Endothelial cell of hepatic sinusoid (primary cell): ENCODE measurements at regions not wholly inside any gene's neighbourhood (a gene's known extent, or its start where the extent isn't known, plus 50 kb on each side); places are given as distances from the start of the nearest gene placed in this dataset.
"Not testable (repeated sequence)": the region's sequence is repeated elsewhere in the genome, so short reads cannot be mapped to it uniquely, and the experiment has no call there.

ENCODE experiments used
- in situ Hi-C: cut with HindIII; loops from 2 replicates; pipeline ENCODE4 v1.10.0; 2017; ENCODE audit warnings: low sequenced_read_pairs

GRCh38 chr14:103259801-103260628 is 74.0 kb upstream of the EIF5 start:
- in situ Hi-C loops = no loop called here

- in situ Hi-C loops = no loop called here
Observed at GRCh38 chr14:103260629-103261124, 73.4 kb upstream of the EIF5 start.

DNA sequence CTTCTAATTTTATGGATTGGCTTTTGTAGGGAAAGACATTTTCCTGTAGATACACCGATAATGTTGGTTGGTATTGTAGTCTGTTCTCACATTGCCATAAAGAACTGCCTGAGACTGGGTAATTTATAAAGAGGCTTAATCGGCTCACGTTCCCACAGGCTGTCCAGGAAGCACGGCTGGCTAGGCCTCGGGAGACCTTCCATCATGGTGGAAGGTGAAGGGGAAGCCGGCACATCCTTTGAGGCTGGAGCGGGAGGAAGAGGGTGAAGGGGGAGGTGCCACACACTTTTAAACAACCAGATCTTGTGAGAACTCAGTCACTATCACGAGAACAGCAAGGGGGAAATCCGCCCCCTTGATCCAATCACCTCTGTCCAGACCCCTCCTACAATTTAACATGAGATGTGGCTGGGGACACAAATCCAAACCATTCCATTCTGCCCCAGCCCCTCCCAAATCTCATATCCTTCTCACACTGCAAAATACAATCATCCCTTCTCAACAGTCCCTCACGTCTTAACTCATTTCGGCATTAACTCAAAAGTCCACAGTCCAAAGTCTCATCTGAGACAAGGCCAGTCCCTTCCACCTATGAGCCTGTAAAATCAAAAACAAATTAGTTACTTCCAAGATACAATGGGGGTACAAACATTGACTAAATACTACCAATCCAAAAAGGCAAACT is 66.7 kb upstream of the EIF5 start:
- in situ Hi-C loops = no loop called here

DNA sequence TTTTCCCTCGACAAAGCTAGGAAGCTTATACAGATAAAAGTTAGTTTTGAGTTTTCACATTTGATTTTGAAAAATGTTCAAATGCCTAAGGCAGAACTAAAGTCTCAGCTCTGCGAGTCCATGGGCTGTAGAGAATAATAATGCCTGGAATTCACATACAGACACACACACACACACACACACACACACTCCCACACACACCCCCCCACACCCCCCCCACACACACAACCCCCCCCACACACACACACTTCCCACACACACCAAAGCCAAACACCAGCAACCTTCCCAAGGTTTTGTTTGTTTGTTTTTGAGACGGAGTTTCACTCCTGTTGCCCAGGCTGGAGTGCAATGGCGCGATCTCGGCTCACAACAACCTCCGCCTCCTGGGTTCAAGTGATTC is 62.8 kb upstream of the EIF5 start:
- in situ Hi-C loops = loop anchor here (5.0 kb wide), 2 partner anchors 41 to 89 kb away; no protein-coding TSS in a partner anchor

- in situ Hi-C loops = loop anchor here (5.0 kb wide), 2 partner anchors 39 to 91 kb away; no protein-coding TSS in a partner anchor
Observed at GRCh38 chr14:103273145-103273744, 60.8 kb upstream of the EIF5 start.

DNA sequence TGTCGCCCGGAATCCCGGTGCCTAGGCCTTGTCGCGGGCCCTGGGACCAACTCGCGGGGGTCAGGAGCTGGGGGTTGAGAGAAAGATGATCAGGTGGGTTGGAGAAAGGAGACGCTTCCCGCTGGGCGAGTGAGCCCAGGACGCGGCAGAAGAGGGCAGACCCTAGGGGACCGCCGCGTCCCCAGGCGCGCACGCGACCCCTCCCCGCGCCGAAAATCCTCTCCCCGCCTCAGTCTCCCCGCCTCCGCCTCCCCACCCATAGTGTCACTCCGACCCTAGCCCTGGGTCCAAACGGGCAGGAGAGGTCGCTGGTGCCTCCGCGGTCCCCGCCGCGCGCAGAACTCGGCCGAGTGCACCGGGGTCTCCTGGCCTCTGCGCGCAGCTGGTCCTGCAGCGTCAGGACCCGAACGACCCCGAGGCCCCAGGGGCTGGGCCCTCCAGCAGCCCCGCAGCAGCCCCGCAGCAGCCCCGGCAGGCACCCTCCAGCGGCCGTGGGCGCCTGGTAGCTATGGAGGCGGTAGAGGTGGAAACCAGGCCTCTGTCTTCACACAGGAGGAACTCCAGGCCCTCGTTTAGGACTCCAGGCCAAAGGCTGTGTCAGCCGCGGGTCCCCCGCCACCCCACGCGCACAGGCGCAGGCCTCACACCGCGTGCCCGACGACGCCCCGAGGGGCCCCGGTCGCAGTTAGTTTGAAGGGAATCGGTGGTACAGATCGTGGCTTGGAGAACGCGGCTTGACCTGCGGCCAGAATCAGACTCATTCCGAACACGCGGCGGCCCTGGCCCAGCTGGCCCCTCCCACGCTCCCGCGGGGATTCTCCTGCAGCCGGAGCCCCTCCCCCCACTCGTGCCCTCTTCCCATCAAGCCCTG is 60.1 kb upstream of the EIF5 start:
- in situ Hi-C loops = loop anchor here (5.0 kb wide), 2 partner anchors 38 to 92 kb away; no protein-coding TSS in a partner anchor

DNA sequence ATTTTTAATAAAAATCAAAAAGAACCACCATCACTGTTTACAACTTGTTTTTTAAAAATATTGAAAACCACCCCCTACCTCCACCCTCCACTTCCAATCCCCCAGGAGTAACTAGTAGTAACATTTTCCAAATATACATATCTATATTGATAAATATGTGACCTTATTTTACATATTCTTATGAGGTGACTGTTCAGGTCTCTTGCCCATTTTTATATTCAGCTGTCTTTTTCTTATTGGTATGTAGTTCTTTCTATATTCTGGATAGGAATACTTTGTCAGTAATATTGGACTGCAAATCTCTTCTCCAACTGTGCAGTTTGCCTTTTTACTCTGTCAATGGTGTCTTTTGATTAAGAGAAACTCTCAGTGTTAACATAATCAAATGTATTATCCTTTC is 59.0 kb upstream of the EIF5 start:
- in situ Hi-C loops = loop anchor here (5.0 kb wide), 2 partner anchors 37 to 93 kb away; no protein-coding TSS in a partner anchor

- in situ Hi-C loops = no loop called here
Observed at GRCh38 chr14:103277931-103278330, 56.1 kb upstream of the EIF5 start.

DNA sequence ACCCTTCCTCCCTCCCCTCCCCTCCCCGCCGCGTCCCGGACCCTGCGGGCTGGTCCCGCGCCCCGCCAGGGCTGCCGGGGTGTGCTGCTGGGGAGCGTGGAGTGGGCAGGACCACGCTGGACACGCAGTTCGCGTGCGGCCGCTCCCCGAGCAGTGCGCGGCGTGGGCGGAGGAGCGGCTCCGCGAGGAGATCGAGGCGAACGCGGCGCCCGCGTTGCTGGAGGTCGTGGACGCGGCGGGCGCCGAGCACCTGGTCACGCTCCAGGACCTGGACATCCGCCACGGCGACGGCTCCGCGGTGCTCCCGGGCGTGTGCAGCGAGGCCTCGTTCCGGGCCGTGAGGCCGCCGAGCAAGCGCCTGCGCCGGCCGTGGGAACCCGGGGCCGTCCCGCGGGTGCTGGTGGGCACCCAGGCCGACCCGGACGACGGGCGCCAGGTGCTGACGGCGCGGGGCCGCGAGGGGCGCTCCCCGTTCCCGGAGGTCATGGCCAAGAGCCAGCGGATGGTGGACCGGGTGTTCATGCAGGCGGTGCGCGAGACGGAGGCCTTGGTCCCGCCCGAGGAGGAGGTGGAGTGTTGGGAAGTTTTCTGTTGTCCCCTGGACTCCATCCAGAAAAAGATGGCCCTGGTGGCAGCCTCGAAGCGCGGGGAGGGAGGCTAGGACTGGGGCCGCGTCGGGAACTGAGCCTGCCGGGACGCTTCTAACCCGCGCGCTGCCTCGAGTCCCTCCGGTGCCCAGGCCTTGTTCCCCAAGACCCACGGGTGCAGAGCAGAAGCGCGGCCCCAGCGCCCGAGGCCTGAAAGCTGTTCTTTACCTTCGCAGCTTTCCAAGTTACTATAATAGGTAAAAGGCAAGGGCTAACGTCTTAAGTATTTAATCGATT is 54.7 kb upstream of the EIF5 start:
- in situ Hi-C loops = no loop called here

GRCh38 chr14:103280278-103280928 is 53.6 kb upstream of the EIF5 start:
- in situ Hi-C loops = no loop called here

- in situ Hi-C loops = no loop called here
Observed at GRCh38 chr14:103281496-103282231, 52.4 kb upstream of the EIF5 start.

DNA sequence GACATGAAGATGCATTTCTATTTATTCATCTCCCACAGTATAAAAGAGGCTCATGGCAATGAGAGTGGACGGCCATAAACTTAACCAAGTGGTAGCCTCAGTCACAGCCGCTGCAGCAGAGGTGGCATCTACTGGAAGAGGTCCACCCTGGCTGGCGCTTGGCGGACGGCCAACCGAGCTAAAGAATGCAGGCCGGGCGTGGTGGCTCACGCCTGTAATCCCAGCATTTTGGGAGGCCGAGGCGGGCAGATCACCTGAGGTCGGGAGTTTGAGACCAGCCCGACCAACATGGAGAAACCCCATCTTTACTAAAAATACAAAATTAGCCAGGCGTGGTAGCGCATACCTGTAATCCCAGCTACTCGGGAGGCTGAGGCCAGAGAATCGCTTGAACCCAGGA is 51.7 kb upstream of the EIF5 start:
- in situ Hi-C loops = not testable (repeated sequence)

DNA sequence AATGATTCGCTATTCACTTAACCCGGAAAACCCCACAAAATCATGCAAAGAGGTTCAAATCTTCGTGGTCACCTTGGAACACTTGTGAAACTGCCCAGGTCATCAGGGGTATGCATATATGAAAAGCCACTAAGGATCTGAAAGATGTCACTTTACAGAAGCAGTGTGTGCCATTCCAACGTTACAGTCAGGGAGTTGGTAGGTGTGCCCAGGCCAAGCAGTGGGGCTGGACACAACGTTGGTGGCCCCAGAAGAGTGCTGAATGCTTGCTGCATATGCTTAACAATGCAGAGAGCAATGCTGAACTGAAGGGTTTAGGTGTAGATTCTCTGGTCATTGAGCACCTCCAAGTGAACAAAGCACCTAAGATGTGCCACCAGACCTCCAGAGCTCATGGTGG is 51.1 kb upstream of the EIF5 start:
- in situ Hi-C loops = no loop called here

DNA sequence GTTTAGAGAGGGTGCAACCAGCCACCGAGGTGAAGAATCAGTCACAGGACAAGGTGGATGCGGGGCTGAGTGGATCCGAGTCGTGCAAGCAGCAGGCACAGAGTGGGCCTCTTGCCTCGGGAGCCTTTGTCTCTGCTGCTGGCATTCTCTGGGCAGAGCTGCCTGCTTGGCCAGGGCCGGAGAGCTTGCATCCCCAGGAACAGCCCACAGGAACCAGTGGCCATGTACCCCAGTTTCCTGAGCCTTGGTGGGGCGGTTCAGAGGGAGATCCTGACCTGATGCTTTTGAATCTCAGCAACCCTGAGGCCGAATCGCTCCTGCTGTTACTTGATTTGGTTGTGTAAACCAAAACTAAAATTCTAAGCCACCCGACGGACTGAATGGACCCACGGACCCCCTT is 50.1 kb upstream of the EIF5 start:
- in situ Hi-C loops = no loop called here
